Mucosa of rectum (tissue), 2 donors: ENCODE measurements at regions not wholly inside any gene's neighbourhood (a gene's known extent, or its start where the extent isn't known, plus 50 kb on each side); places are given as distances from the start of the nearest gene placed in this dataset.

Source experiments
- H3K27ac ChIP-seq, 2 donors: one replicate each; pipeline ENCODE4 v1.7.0; 2013; ENCODE audit warnings: inconsistent platforms in 2 of 2, low read depth in 2 of 2, low read length in 2 of 2
- H3K27me3 ChIP-seq, 2 donors: one replicate each; pipeline ENCODE4 v1.7.0; 2013; ENCODE audit warnings: low read length in 2 of 2; ENCODE audit not compliant: control insufficient read depth in 2 of 2, insufficient read depth in 2 of 2
- H3K36me3 ChIP-seq, 2 donors: one replicate each; pipeline ENCODE4 v1.7.0; 2013; ENCODE audit warnings: low read length in 2 of 2; ENCODE audit not compliant: control insufficient read depth in 2 of 2, insufficient read depth in 2 of 2
- H3K4me1 ChIP-seq, 2 donors: one replicate each; pipeline ENCODE4 v1.7.0; 2013; ENCODE audit warnings: low read length in 2 of 2, mild to moderate bottlenecking in 1 of 2; ENCODE audit not compliant: control insufficient read depth in 2 of 2, insufficient read depth in 2 of 2
- H3K4me3 ChIP-seq, 2 donors: one replicate each; pipeline ENCODE4 v1.7.0; 2013; ENCODE audit warnings: low read length in 2 of 2
- H3K9ac ChIP-seq, 2 donors: one replicate each; pipeline ENCODE4 v1.7.0; 2013; ENCODE audit warnings: low read length in 2 of 2, low read depth in 1 of 2, mild to moderate bottlenecking in 1 of 2
- H3K9me3 ChIP-seq, 2 donors: one replicate each; pipeline ENCODE4 v1.7.0; 2013; ENCODE audit warnings: low read length in 2 of 2; ENCODE audit not compliant: control insufficient read depth in 2 of 2
- donor health status: healthy.
- donor health status: Normal muscosa, but diverticular disease.

GRCh38 chr15:35174948-35175347, 89.9 kb upstream of the NANOGP8 start:
- Histone ChIP-seq H3K27me3 (no peaks in the 10 kb centered on the region), H3K36me3 (no peaks in the 10 kb centered on the region), H3K9ac (no peak overlapping the region), H3K4me1 (no peaks in the 10 kb centered on the region), H3K4me3 (no peak overlapping the region), H3K9me3 (no peaks in the 10 kb centered on the region), H3K27ac (no peak overlapping the region)

- no peaks in the 10 kb centered on the region for H3K4me1 ChIP-seq
- H3K9ac ChIP-seq = no peak overlapping the region
- no peak overlapping the region for H3K4me3 ChIP-seq
- no peaks in the 10 kb centered on the region for H3K36me3 ChIP-seq
- H3K27me3 ChIP-seq = no peaks in the 10 kb centered on the region
- H3K27ac ChIP-seq = no peak overlapping the region
- H3K9me3 ChIP-seq = no peaks in the 10 kb centered on the region
These were observed 88.5 kb upstream of the NANOGP8 start for GRCh38 chr15:35173444-35174118.

GRCh38 chr15:35170207-35170606, 85.1 kb upstream of the NANOGP8 start:
- H3K27ac ChIP-seq = no peak overlapping the region
- H3K4me1 ChIP-seq = no peaks in the 10 kb centered on the region
- no peaks in the 10 kb centered on the region for H3K27me3 ChIP-seq
- no peak overlapping the region for H3K4me3 ChIP-seq
- no peaks in the 10 kb centered on the region for H3K9me3 ChIP-seq
- H3K36me3 ChIP-seq = no peaks in the 10 kb centered on the region
- no peak overlapping the region for H3K9ac ChIP-seq

GRCh38 chr15:35168464-35168863, 83.4 kb upstream of the NANOGP8 start:
- no peaks in the 10 kb centered on the region for H3K36me3 ChIP-seq
- H3K9ac ChIP-seq = no peak overlapping the region
- H3K4me3 ChIP-seq = no peak overlapping the region
- no peaks in the 10 kb centered on the region for H3K27me3 ChIP-seq
- H3K27ac ChIP-seq = no peak overlapping the region
- no peaks in the 10 kb centered on the region for H3K9me3 ChIP-seq
- no peaks in the 10 kb centered on the region for H3K4me1 ChIP-seq

- Histone ChIP-seq H3K36me3 (no peaks in the 10 kb centered on the region), H3K27me3 (no peaks in the 10 kb centered on the region), H3K4me3 (no peak overlapping the region), H3K9me3 (no peaks in the 10 kb centered on the region), H3K9ac (no peak overlapping the region), H3K4me1 (no peaks in the 10 kb centered on the region), H3K27ac (no peak overlapping the region)
These were observed 82.6 kb upstream of the NANOGP8 start for GRCh38 chr15:35167675-35168074.

GRCh38 chr15:35166730-35167359, 81.8 kb upstream of the NANOGP8 start:
- H3K9me3 ChIP-seq = no peaks in the 10 kb centered on the region
- H3K4me3 ChIP-seq = no peak overlapping the region
- H3K27ac ChIP-seq = no peak overlapping the region
- no peaks in the 10 kb centered on the region for H3K27me3 ChIP-seq
- no peaks in the 10 kb centered on the region for H3K4me1 ChIP-seq
- H3K9ac ChIP-seq = no peak overlapping the region
- no peaks in the 10 kb centered on the region for H3K36me3 ChIP-seq

GRCh38 chr15:35161694-35162093, 76.6 kb upstream of the NANOGP8 start:
- Histone ChIP-seq H3K4me1 (no peaks in the 10 kb centered on the region), H3K27ac (no peak overlapping the region), H3K9ac (no peak overlapping the region), H3K27me3 (no peaks in the 10 kb centered on the region), H3K36me3 (no peaks in the 10 kb centered on the region), H3K9me3 (no peaks in the 10 kb centered on the region), H3K4me3 (no peak overlapping the region)

GRCh38 chr15:35159170-35159569, 74.1 kb upstream of the NANOGP8 start:
- no peaks in the 10 kb centered on the region for H3K4me1 ChIP-seq
- no peak overlapping the region for H3K27ac ChIP-seq
- no peak overlapping the region for H3K9ac ChIP-seq
- H3K9me3 ChIP-seq = no peaks in the 10 kb centered on the region
- H3K4me3 ChIP-seq = no peak overlapping the region
- H3K27me3 ChIP-seq = no peaks in the 10 kb centered on the region
- H3K36me3 ChIP-seq = no peaks in the 10 kb centered on the region

GRCh38 chr15:35151782-35152181, 66.7 kb upstream of the NANOGP8 start:
- Histone ChIP-seq H3K36me3 (no peaks in the 10 kb centered on the region), H3K9ac (no peak overlapping the region), H3K27me3 (no peaks in the 10 kb centered on the region), H3K4me3 (no peak overlapping the region), H3K9me3 (no peaks in the 10 kb centered on the region), H3K27ac (no peak overlapping the region), H3K4me1 (no peaks in the 10 kb centered on the region)

GRCh38 chr15:35151381-35151780, 66.3 kb upstream of the NANOGP8 start:
- H3K9me3 ChIP-seq = no peaks in the 10 kb centered on the region
- H3K9ac ChIP-seq = no peak overlapping the region
- H3K27ac ChIP-seq = no peak overlapping the region
- H3K4me3 ChIP-seq = no peak overlapping the region
- no peaks in the 10 kb centered on the region for H3K4me1 ChIP-seq
- no peaks in the 10 kb centered on the region for H3K27me3 ChIP-seq
- no peaks in the 10 kb centered on the region for H3K36me3 ChIP-seq
